Muscle of leg (tissue), 3 donors: ENCODE measurements at regions not wholly inside any gene's neighbourhood (a gene's known extent, or its start where the extent isn't known, plus 50 kb on each side); places are given as distances from the start of the nearest gene placed in this dataset.
A peak's percentile ranks its signal among the peaks of the same experiment; 100 is the strongest.

Experiments
- DNase-seq: peaks from one replicate; pipeline ENCODE4 v3.0.0; 2013
- H3K27ac ChIP-seq: one replicate; pipeline ENCODE4 v1.5.1; 2013; ENCODE audit warnings: mild to moderate bottlenecking, low read length, control low read depth
- H3K27me3 ChIP-seq: one replicate; pipeline ENCODE4 v1.6.1; 2013; ENCODE audit warnings: low read length; ENCODE audit not compliant: control insufficient read depth, insufficient read depth
- H3K36me3 ChIP-seq: one replicate; pipeline ENCODE4 v1.6.1; 2013; ENCODE audit warnings: low read length; ENCODE audit not compliant: control insufficient read depth, insufficient read depth
- H3K4me1 ChIP-seq: one replicate; pipeline ENCODE4 v1.6.1; 2013; ENCODE audit warnings: low read length; ENCODE audit not compliant: control insufficient read depth, insufficient read depth
- H3K4me3 ChIP-seq: one replicate; pipeline ENCODE4 v1.5.1; 2013; ENCODE audit warnings: low read length, control low read depth
- H3K9me3 ChIP-seq: replicated peaks from 2 replicates; pipeline ENCODE4 v1.6.1; 2013; ENCODE audit warnings: low read depth, low read length; ENCODE audit not compliant: control insufficient read depth
- WGBS: methylation state at CpG from one replicate; pipeline ENCODE4 v1.1.5; 2013; ENCODE audit warnings: missing lambda C conversion rate; ENCODE audit not compliant: insufficient coverage; 5-methylcytosine and 5-hydroxymethylcytosine counted together

DNA sequence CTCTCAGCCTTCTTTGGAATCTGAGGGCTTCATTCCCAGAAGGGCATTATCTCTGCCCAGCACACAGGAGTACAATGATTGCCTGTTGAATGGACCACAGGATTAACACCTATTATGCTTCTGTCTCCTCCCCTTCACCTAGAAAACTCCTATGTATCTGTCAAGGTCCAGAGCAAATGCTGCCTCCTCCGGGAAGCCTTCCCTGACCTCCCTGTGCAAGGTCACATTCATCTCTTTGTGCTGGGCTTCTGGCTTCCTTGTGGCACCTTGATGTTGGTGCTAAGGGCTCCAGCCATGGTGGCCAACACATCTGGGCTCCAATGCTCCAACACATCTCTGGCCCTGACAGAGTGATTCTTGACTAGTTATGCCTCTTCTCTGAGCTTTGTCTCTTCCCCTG lies 49.9 kb upstream of the ATP2B2 start:
- no peak for DNase-seq
- Histone ChIP-seq H3K4me3 (no peak overlapping the region), H3K36me3 (no peaks in the 10 kb centered on the region), H3K27me3 (peaks cover 2% of the 10 kb centered on the region), H3K9me3 (no peaks in the 10 kb centered on the region), H3K4me1 (peaks cover 55% of the 10 kb centered on the region), H3K27ac (no peak overlapping the region)
- WGBS: 93% methylated on average over 1 of the region's 1 CpG

DNA sequence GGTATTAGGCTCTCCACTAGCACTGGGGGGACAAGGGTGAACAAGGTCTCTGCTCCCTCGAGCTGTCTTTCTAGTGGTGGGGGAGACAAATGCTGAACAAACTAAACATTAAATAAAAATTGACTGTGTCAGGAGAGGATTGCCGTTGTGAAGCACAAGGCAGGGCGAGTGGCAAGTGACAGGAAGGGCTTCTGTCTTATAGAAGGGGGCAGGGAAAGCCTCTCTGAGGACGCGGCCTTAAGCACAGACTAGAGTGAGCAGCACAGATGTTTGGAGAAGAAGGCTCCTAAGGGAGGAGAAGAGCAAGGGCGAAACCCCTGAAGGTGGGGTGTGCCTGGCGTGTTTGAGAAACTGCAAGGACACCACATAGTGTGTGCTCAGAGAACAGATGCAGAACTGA lies 50.9 kb upstream of the ATP2B2 start:
- peaks cover 48% of the 10 kb centered on the region for H3K4me1 ChIP-seq
- DNase-seq: no peak

DNA sequence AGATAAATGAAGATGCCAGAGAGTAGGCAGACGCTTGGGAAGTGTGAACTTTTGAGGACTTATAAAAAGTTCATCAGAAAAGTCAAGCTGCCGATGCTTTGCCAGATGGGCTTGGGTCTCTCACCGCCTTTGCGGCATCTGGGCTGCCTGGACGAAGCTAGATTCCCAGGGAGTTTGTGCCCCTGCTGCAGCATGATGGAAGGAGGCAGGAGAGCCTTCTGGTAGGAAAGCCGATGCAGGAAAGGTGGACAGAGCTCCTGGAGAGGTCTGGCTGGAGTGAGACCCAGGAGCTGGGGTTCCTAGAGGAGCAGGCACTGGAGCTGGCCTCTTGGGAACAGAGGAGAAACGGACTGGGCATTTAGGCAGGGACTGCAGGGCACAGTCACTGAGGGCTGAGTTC lies 51.9 kb upstream of the ATP2B2 start:
- no peak for DNase-seq
- 66% methylated on average over 7 of the region's 7 CpGs for WGBS
- H3K36me3 ChIP-seq: no peaks in the 10 kb centered on the region
- H3K9me3 ChIP-seq: no peaks in the 10 kb centered on the region
- H3K27ac ChIP-seq: no peak overlapping the region
- peaks cover 42% of the 10 kb centered on the region for H3K4me1 ChIP-seq
- peaks cover 2% of the 10 kb centered on the region for H3K27me3 ChIP-seq
- H3K4me3 ChIP-seq: no peak overlapping the region

More for the DNA sequence above, 50.9 kb upstream of the ATP2B2 start:
- Histone ChIP-seq H3K36me3 (no peaks in the 10 kb centered on the region), H3K4me3 (no peak overlapping the region), H3K9me3 (no peaks in the 10 kb centered on the region), H3K27ac (peak overlapping the region; percentile 29), H3K27me3 (peaks cover 2% of the 10 kb centered on the region)
- WGBS: 48% methylated on average over 5 of the region's 7 CpGs

DNA sequence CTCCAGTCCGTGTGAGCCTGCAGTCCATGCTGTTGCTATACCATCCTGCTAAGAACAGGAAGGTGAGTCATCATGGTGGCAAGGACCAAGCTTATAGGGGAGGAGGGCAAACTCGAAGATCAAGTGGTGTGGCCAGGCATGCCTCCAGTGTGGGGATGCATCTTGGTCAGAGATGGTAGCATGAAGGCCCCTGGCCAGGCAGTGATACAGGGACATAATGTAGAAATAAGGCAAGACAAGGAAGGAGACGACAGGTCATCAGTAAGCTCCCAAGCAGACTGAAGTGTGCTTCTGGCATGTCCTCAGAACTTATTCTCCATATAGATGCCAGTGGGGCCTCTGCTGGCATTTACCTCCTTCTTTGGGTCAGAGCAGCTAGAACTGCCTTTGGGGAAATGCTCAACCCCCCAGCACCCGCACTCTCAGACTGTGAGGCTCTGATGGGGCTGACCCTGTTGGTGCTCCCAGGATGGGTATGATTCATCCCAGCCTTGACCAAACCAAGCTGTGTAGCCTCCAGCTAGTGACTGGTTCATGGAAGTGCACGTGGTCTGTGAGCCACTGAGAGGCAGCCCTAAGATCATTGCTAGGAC lies 52.5 kb upstream of the ATP2B2 start:
- WGBS: 64% methylated on average over 4 of the region's 5 CpGs
- H3K36me3 ChIP-seq: no peaks in the 10 kb centered on the region
- peaks cover 2% of the 10 kb centered on the region for H3K27me3 ChIP-seq
- DNase-seq: no peak
- H3K4me3 ChIP-seq: no peak overlapping the region
- no peaks in the 10 kb centered on the region for H3K9me3 ChIP-seq
- peaks cover 41% of the 10 kb centered on the region for H3K4me1 ChIP-seq
- H3K27ac ChIP-seq: no peak overlapping the region

DNA sequence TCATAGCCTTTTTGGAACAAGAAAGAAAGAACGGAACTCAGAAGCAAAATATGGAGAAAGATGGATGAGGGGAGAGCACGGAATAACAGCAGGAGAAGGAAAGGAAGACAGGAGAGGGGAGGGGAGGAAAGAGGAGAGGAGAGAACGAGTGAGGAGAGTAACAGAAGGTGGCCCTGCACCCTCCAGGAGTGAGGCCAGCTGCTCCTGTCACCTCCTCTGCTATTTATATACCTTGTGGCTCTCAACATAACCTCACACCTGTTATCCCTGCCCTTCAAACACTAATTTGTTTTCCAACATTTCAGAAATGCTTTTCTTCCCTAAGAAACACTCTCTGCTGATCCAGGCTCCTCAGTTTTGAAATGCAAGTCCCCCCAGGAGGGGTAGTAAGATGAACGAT lies 53.4 kb upstream of the ATP2B2 start:
- H3K27ac ChIP-seq: peak overlapping the region; percentile 25
- H3K36me3 ChIP-seq: no peaks in the 10 kb centered on the region
- no peaks in the 10 kb centered on the region for H3K9me3 ChIP-seq
- peaks cover 37% of the 10 kb centered on the region for H3K4me1 ChIP-seq
- WGBS: 40% methylated on average over 1 of the region's 4 CpGs
- H3K27me3 ChIP-seq: peaks cover 2% of the 10 kb centered on the region
- no peak overlapping the region for H3K4me3 ChIP-seq
- peak; percentile 43 for DNase-seq

DNA sequence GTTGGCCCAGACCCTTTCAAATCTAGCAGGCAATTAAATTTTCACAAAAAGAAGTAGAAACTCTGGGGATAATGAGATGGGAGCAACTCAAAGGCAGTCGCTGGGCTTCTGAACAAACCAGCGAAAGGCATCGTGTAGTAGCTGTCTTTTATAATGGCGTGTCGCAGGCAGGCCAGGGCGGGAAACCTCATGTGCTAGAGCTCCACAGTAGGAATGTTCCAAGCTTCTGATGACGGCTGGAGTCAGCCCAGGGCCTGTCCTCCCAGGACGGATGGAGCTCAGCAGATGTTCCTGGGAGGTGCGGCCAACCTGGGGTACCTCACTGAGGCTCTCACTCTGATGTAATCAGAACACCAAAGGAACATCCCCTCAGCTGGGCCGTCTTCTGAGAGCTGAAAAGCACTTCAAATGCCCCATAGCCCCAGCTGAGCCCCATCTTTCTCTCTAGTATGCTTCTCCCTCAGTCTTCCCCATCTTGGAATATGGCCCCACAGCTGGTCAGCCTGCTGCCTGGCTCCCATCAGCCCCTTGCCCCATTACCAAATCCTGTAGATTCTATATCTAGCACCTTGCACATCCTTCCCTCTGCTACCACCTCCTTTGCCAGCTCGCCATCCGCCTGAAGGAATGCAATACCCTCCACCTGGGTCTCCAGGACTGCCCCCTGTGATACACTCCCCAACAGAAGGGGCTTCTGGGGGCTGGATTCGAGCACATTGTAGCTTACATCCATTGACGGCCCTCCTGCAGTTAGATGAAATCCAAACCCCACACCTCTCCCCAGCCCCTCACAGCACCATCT lies 54.9 kb upstream of the ATP2B2 start:
- DNase-seq: no peak
- H3K27ac ChIP-seq: no peak overlapping the region
- H3K4me3 ChIP-seq: no peak overlapping the region
- WGBS: 67% methylated on average over 14 of the region's 14 CpGs
- peaks cover under 1% of the 10 kb centered on the region for H3K27me3 ChIP-seq
- no peaks in the 10 kb centered on the region for H3K9me3 ChIP-seq
- H3K4me1 ChIP-seq: peaks cover 31% of the 10 kb centered on the region
- no peaks in the 10 kb centered on the region for H3K36me3 ChIP-seq

DNA sequence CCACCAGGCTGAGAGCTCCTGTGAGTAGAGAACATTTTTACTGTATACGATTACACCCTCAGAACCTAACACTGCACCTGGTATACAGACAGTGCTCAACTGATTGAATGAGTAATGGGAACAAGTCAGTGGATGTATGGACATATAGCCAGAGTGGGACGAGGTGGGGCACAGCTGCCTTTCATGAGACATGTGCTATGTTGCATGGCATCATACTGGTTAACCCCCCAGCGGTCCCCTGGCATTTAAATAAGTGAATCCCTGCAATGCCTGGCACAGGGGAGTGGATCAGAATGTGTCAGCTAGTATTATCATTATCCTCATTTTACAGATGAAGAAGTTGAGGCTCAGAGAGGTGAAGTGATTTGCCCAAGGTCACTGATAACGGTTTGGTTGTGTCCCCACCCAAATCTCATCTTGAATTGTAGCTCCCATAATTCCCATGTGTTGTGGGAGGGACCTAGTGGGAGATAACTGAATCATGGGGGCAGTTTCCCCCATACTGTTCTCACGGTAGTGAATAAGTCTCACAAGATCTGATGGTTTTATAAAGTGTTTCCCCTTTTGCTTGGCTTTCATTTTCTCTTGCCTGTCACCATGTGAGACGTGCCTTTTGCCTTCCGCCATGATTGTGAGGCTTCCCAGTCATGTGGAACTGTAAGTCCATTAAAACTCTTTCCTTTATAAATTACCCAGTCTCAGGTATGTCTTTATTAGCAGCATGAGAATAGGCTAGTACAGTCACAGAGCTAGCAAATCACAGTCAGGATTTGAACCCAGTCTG lies 56.0 kb upstream of the ATP2B2 start:
- no peak for DNase-seq
- Histone ChIP-seq H3K9me3 (no peaks in the 10 kb centered on the region), H3K27me3 (no peaks in the 10 kb centered on the region), H3K36me3 (no peaks in the 10 kb centered on the region), H3K4me3 (no peak overlapping the region), H3K27ac (no peak overlapping the region), H3K4me1 (peaks cover 22% of the 10 kb centered on the region)
- WGBS: 66% methylated on average over 3 of the region's 7 CpGs

DNA sequence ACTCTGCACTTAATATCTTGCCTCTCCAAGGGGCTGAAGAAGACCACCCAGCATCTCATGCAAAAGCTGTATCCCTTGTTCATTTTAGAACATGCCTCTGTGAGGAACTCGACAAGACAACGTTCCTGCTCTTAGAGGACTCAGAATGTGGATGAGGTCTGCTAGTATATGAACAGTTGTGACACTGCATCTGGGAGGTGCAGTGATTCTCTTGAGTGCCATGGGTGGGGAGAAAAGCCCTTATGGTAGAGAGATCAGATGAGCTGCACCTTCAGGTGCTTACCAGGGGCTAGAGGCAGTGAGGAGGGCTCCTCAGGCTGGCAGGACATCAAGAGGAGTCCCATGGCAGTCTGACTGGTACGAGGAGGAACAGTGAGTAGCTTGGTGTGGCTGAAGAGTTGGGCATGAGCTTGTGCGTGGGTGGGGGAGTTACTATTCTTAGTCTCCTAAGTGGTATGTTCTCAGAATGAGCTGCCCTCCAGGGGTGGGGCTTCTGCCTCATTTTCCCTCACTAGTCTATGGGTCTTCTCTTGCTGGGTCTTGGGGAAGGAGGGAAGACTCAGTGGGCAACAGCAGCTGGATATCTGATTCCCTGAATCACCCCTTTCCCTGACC lies 56.7 kb upstream of the ATP2B2 start:
- 63% methylated on average over 3 of the region's 4 CpGs for WGBS
- no peak for DNase-seq

DNA sequence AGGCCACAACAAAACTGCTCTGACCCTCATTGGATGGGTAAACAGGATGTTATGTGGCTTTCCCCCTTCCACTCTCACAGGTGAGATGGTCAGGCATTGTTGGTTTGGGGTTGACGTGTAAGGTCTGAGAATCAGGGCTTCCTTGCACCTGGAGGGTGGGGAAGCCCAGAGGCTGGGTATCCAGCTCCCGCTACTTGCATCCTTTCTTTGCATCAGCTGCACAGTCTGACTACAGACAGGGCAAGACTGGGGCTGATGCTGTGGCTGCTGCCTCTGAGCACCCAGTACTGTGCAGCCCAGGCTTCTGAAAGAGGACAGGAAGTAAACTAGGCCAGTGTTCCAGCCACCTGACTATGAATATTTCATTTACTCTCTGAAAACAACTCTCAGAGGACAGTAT lies 58.0 kb upstream of the ATP2B2 start:
- Histone ChIP-seq H3K27ac (no peak overlapping the region), H3K4me3 (no peak overlapping the region), H3K4me1 (peaks cover 11% of the 10 kb centered on the region), H3K36me3 (no peaks in the 10 kb centered on the region), H3K27me3 (no peaks in the 10 kb centered on the region), H3K9me3 (no peaks in the 10 kb centered on the region)
- 100% methylated on average over 1 of the region's 2 CpGs for WGBS
- DNase-seq: no peak

More for the DNA sequence above, 56.7 kb upstream of the ATP2B2 start:
- Histone ChIP-seq H3K9me3 (no peaks in the 10 kb centered on the region), H3K4me3 (no peak overlapping the region), H3K4me1 (peaks cover 17% of the 10 kb centered on the region), H3K36me3 (no peaks in the 10 kb centered on the region), H3K27me3 (no peaks in the 10 kb centered on the region), H3K27ac (no peak overlapping the region)

DNA sequence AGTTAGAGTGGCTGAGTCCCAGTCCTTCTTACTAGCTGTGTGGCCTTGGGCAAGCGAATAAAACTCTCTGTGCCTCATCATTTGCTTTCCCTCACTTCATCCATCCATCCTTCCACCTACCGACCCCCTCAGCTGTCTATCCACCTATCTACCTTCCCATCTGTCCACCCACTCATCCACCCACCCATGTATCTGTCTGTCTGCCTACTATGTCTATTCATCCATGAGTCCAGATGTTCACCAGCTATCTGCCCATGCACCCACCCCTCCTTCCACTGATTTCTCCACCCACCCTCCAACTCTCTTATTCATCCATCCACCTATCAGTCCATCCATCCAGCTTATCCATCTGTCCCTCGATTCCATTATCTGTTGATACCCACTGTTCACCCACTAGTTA lies 60.4 kb upstream of the ATP2B2 start:
- WGBS: 75% methylated on average over 2 of the region's 3 CpGs
- H3K27ac ChIP-seq: no peak overlapping the region
- H3K4me3 ChIP-seq: no peak overlapping the region
- H3K4me1 ChIP-seq: peaks cover 13% of the 10 kb centered on the region
- no peak for DNase-seq
- no peaks in the 10 kb centered on the region for H3K36me3 ChIP-seq
- H3K9me3 ChIP-seq: no peaks in the 10 kb centered on the region
- no peaks in the 10 kb centered on the region for H3K27me3 ChIP-seq
